ENCODE measurements at regions not wholly inside any gene's neighbourhood (a gene's known extent, or its start where the extent isn't known, plus 50 kb on each side); places are given as distances from the start of the nearest gene placed in this dataset.

DNA sequence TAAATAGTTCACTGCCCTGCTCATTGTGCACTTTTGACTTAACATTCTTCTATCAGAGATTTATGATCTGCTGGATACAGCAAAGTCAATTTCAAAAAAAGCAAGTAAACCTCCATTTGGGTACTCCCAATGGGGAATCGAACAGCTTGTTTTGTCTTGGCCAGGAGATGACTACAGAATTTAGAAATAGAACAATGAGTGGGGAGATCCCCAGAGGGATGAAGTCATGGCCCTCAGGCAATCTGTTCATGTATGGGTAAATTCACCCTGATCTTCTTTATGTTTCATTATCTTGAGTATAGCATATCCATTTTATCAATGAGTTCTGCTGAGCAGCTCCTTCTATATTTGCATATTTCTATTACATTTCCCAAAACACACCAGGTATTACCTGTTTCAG is 1681.9 kb downstream of the HACE1 start:
- TF ChIP-seq, protein P1, sequence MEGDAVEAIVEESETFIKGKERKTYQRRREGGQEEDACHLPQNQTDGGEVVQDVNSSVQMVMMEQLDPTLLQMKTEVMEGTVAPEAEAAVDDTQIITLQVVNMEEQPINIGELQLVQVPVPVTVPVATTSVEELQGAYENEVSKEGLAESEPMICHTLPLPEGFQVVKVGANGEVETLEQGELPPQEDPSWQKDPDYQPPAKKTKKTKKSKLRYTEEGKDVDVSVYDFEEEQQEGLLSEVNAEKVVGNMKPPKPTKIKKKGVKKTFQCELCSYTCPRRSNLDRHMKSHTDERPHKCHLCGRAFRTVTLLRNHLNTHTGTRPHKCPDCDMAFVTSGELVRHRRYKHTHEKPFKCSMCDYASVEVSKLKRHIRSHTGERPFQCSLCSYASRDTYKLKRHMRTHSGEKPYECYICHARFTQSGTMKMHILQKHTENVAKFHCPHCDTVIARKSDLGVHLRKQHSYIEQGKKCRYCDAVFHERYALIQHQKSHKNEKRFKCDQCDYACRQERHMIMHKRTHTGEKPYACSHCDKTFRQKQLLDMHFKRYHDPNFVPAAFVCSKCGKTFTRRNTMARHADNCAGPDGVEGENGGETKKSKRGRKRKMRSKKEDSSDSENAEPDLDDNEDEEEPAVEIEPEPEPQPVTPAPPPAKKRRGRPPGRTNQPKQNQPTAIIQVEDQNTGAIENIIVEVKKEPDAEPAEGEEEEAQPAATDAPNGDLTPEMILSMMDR (IDR thresholded peaks at IDR 0.05), result no peak
- no peak for TF ChIP-seq REST (IDR thresholded peaks at IDR 0.05; ENCODE audit: insufficient read depth in 1 of 2, low read depth in 2 of 2, low read length in 1 of 2)
- TF ChIP-seq POLR2AphosphoS5 (IDR thresholded peaks at IDR 0.05; ENCODE audit: low read depth, low read length), result no peak

All from Panc1 (cell line).